ENCODE measurements at regions not wholly inside any gene's neighbourhood (a gene's known extent, or its start where the extent isn't known, plus 50 kb on each side); places are given as distances from the start of the nearest gene placed in this dataset.

DNA sequence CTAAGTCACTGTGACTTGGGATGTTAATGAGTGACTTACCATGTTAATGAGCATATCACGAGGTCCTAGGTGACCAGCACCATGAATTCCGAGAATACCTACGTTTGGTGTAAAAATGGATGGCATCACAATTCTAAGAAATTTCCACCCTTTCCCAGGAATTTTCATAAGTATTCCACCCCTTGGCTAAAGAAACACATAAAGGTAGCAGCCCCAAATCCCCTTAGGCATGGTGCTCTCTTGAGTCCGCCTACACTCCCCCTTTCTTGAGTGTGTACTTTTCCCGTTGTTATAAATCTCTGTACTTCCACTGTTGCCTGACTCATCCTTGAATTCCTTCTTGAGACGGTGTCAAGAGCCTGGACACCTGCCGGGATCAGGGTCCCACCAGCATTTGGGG, 504.0 kb upstream of the RBFOX1 start:
- H3K4me2 ChIP-seq (ENCODE audit: insufficient read depth, low read length): no peak overlapping the region
- POLR2A ChIA-PET: no interaction called here
- H3K79me2 ChIP-seq (ENCODE audit: control insufficient read depth, insufficient read depth, low read length): no peaks in the 10 kb centered on the region
- no peaks in the 10 kb centered on the region for H3K27me3 ChIP-seq (ENCODE audit: control insufficient read depth in 2 of 2, insufficient read depth in 2 of 2, low read length in 2 of 2)
- FAIRE-seq: no peak
- H3K9ac ChIP-seq (replicated peaks; ENCODE audit: extremely low read depth, insufficient read depth, low read length): no peak overlapping the region
- H3K4me3 ChIP-seq (replicated peaks in 1 of 3; ENCODE audit: insufficient read depth in 1 of 3, low read depth in 1 of 3, low read length in 3 of 3): no peak overlapping the region
- dilution Hi-C loops (cut with MboI; ENCODE audit: extremely low pct_ligation_motif_present, low sequenced_read_pairs): no loop called here
- H3K9me1 ChIP-seq (replicated peaks; ENCODE audit: control insufficient read depth, extremely low read depth, insufficient read depth, low read length): no peaks in the 10 kb centered on the region
- no peak overlapping the region for H2AFZ ChIP-seq (ENCODE audit: low read depth, low read length)
- no peaks in the 10 kb centered on the region for H4K20me1 ChIP-seq (replicated peaks; ENCODE audit: control insufficient read depth, extremely low read depth, insufficient read depth, low read length)
- no peak overlapping the region for H3K27ac ChIP-seq (ENCODE audit: insufficient read depth, low read depth, low read length)
- no TSS peak for BruUV-seq (replicated peaks)
- CTCF ChIA-PET: no interaction called here
- TF ChIP-seq EZH2 (IDR thresholded peaks at IDR 0.05; ENCODE audit: borderline replicate concordance, low read depth, low read length, severe bottlenecking) (no peak), JUN (IDR thresholded peaks at IDR 0.05; ENCODE audit: borderline replicate concordance, insufficient read depth, insufficient read length, low read depth) (no peak), FOS (IDR thresholded peaks at IDR 0.05; ENCODE audit: borderline replicate concordance, insufficient read depth, low read length) (no peak), CTCF (IDR thresholded peaks at IDR 0.05; ENCODE audit: extremely low read depth in 1 of 2, insufficient read depth in 1 of 2, low read depth in 1 of 2, low read length in 2 of 2) (no peak), MYC (IDR thresholded peaks at IDR 0.05; ENCODE audit: low read depth, low read length) (no peak), POLR2A (IDR thresholded peaks at IDR 0.05; ENCODE audit: low read depth, low read length) (no peak), GATA2 (IDR thresholded peaks at IDR 0.05; ENCODE audit: insufficient read depth, insufficient read length, low read depth, low read length) (no peak), POLR2AphosphoS5 (IDR thresholded peaks at IDR 0.05; ENCODE audit: insufficient read depth, low read depth, low read length) (no peak)
- TF ChIP-seq, protein P1, sequence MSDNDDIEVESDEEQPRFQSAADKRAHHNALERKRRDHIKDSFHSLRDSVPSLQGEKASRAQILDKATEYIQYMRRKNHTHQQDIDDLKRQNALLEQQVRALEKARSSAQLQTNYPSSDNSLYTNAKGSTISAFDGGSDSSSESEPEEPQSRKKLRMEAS (IDR thresholded peaks at IDR 0.05; ENCODE audit: insufficient read depth, insufficient read length): no peak
- H3K9me3 ChIP-seq (replicated peaks; ENCODE audit: control insufficient read depth, insufficient read depth, low read length): peaks cover 4% of the 10 kb centered on the region
- no peaks in the 10 kb centered on the region for H3K36me3 ChIP-seq (ENCODE audit: control insufficient read depth in 2 of 2, extremely low read depth in 1 of 2, insufficient read depth in 2 of 2, low read length in 2 of 2)
- no peak for DNase-seq (ENCODE audit: low read depth, low spot score)
- H3K4me1 ChIP-seq (ENCODE audit: control insufficient read depth, extremely low read depth, insufficient read depth, low read length): no peaks in the 10 kb centered on the region
- intact Hi-C loops (cut with micrococcal nuclease): no loop called here
